ENCODE measurements at regions not wholly inside any gene's neighbourhood (a gene's known extent, or its start where the extent isn't known, plus 50 kb on each side); places are given as distances from the start of the nearest gene placed in this dataset.
"Not testable (repeated sequence)": the region's sequence is repeated elsewhere in the genome, so short reads cannot be mapped to it uniquely, and the experiment has no call there.

- peaks cover 5% of the 10 kb centered on the region for H3K9me3 Mint-ChIP-seq
- no peaks in the 10 kb centered on the region for H3K4me1 Mint-ChIP-seq
- no peak for DNase-seq (ENCODE audit: low spot score in 2 of 2)
- H3K36me3 Mint-ChIP-seq, result no peaks in the 10 kb centered on the region
- H3K27ac Mint-ChIP-seq, result no peak overlapping the region
- H3K4me3 Mint-ChIP-seq, result no peak overlapping the region
- ATAC-seq, result no peak
Observed at GRCh38 chr6:126976253-126976797, 142.1 kb upstream of the RSPO3 start.

- no peak overlapping the region for H3K27ac Mint-ChIP-seq
Observed at GRCh38 chr6:126983779-126984178, 134.7 kb upstream of the RSPO3 start.

GRCh38 chr6:126988125-126988524, 130.3 kb upstream of the RSPO3 start:
- DNase-seq (ENCODE audit: low spot score in 2 of 2); H3K27ac Mint-ChIP-seq; H3K4me1 Mint-ChIP-seq; H3K9me3 Mint-ChIP-seq; ATAC-seq; H3K4me3 Mint-ChIP-seq; H3K36me3 Mint-ChIP-seq: not testable (repeated sequence)

More at GRCh38 chr6:126983779-126984178, 134.7 kb upstream of the RSPO3 start:
- Mint-ChIP-seq H3K9me3 (peaks cover 2% of the 10 kb centered on the region), H3K4me1 (no peaks in the 10 kb centered on the region), H3K4me3 (no peak overlapping the region), H3K36me3 (no peaks in the 10 kb centered on the region)
- DNase-seq (ENCODE audit: low spot score in 2 of 2) (no peak), ATAC-seq (no peak)

GRCh38 chr6:127000631-127001030, 117.8 kb upstream of the RSPO3 start:
- Mint-ChIP-seq H3K36me3 (no peaks in the 10 kb centered on the region), H3K4me3 (no peak overlapping the region), H3K4me1 (no peaks in the 10 kb centered on the region), H3K27ac (no peak overlapping the region), H3K9me3 (peaks cover 4% of the 10 kb centered on the region)
- DNase-seq (ENCODE audit: low spot score in 2 of 2) (no peak), ATAC-seq (no peak)

GRCh38 chr6:127013865-127014264, 104.6 kb upstream of the RSPO3 start:
- Mint-ChIP-seq H3K4me3 (no peak overlapping the region), H3K4me1 (no peaks in the 10 kb centered on the region), H3K9me3 (peaks cover 4% of the 10 kb centered on the region), H3K36me3 (no peaks in the 10 kb centered on the region), H3K27ac (no peak overlapping the region)
- ATAC-seq (no peak), DNase-seq (ENCODE audit: low spot score in 2 of 2) (no peak)

GRCh38 chr6:127015858-127016257, 102.6 kb upstream of the RSPO3 start:
- Mint-ChIP-seq H3K9me3 (peaks cover 4% of the 10 kb centered on the region), H3K36me3 (no peaks in the 10 kb centered on the region), H3K4me3 (no peak overlapping the region), H3K27ac (no peak overlapping the region), H3K4me1 (no peaks in the 10 kb centered on the region)
- no peak for ATAC-seq
- DNase-seq (ENCODE audit: low spot score in 2 of 2), result no peak

GRCh38 chr6:127019828-127020227, 98.6 kb upstream of the RSPO3 start:
- Mint-ChIP-seq H3K4me1 (no peaks in the 10 kb centered on the region), H3K36me3 (no peaks in the 10 kb centered on the region), H3K9me3 (no peaks in the 10 kb centered on the region), H3K27ac (no peak overlapping the region), H3K4me3 (no peak overlapping the region)
- ATAC-seq (no peak), DNase-seq (ENCODE audit: low spot score in 2 of 2) (no peak)

GRCh38 chr6:127022302-127022701, 96.2 kb upstream of the RSPO3 start:
- DNase-seq (ENCODE audit: low spot score in 2 of 2), result no peak
- no peak for ATAC-seq
- Mint-ChIP-seq H3K4me3 (no peak overlapping the region), H3K4me1 (no peaks in the 10 kb centered on the region), H3K9me3 (no peaks in the 10 kb centered on the region), H3K36me3 (no peaks in the 10 kb centered on the region), H3K27ac (no peak overlapping the region)

GRCh38 chr6:127023001-127023778, 95.3 kb upstream of the RSPO3 start:
- no peak overlapping the region for H3K27ac Mint-ChIP-seq
- no peaks in the 10 kb centered on the region for H3K4me1 Mint-ChIP-seq
- ATAC-seq, result no peak
- H3K9me3 Mint-ChIP-seq, result no peaks in the 10 kb centered on the region
- H3K36me3 Mint-ChIP-seq, result no peaks in the 10 kb centered on the region
- no peak for DNase-seq (ENCODE audit: low spot score in 2 of 2)
- no peak overlapping the region for H3K4me3 Mint-ChIP-seq

GRCh38 chr6:127026247-127026646, 92.2 kb upstream of the RSPO3 start:
- H3K9me3 Mint-ChIP-seq, result no peaks in the 10 kb centered on the region
- no peaks in the 10 kb centered on the region for H3K36me3 Mint-ChIP-seq
- H3K4me1 Mint-ChIP-seq, result no peaks in the 10 kb centered on the region
- ATAC-seq (no peak), DNase-seq (ENCODE audit: low spot score in 2 of 2) (no peak)
- H3K27ac Mint-ChIP-seq, result no peak overlapping the region
- no peak overlapping the region for H3K4me3 Mint-ChIP-seq

GRCh38 chr6:127030111-127030510, 88.4 kb upstream of the RSPO3 start:
- Mint-ChIP-seq H3K9me3 (no peaks in the 10 kb centered on the region), H3K36me3 (no peaks in the 10 kb centered on the region), H3K4me1 (no peaks in the 10 kb centered on the region), H3K27ac (no peak overlapping the region), H3K4me3 (no peak overlapping the region)
- ATAC-seq (no peak), DNase-seq (ENCODE audit: low spot score in 2 of 2) (no peak)

- no peak for ATAC-seq
- Mint-ChIP-seq H3K9me3 (no peaks in the 10 kb centered on the region), H3K4me1 (no peaks in the 10 kb centered on the region), H3K36me3 (no peaks in the 10 kb centered on the region), H3K4me3 (no peak overlapping the region), H3K27ac (no peak overlapping the region)
- no peak for DNase-seq (ENCODE audit: low spot score in 2 of 2)
Observed at GRCh38 chr6:127030836-127031235, 87.6 kb upstream of the RSPO3 start.

- DNase-seq (ENCODE audit: low spot score in 2 of 2) (no peak), ATAC-seq (no peak)
- Mint-ChIP-seq H3K4me1 (no peaks in the 10 kb centered on the region), H3K27ac (no peak overlapping the region), H3K9me3 (no peaks in the 10 kb centered on the region), H3K4me3 (no peak overlapping the region), H3K36me3 (no peaks in the 10 kb centered on the region)
Observed at GRCh38 chr6:127031511-127031910, 87.0 kb upstream of the RSPO3 start.

GRCh38 chr6:127032971-127033370, 85.5 kb upstream of the RSPO3 start:
- H3K4me3 Mint-ChIP-seq, result no peak overlapping the region
- ATAC-seq, result no peak
- no peak for DNase-seq (ENCODE audit: low spot score in 2 of 2)
- no peaks in the 10 kb centered on the region for H3K9me3 Mint-ChIP-seq
- no peaks in the 10 kb centered on the region for H3K36me3 Mint-ChIP-seq
- no peaks in the 10 kb centered on the region for H3K4me1 Mint-ChIP-seq
- no peak overlapping the region for H3K27ac Mint-ChIP-seq

- DNase-seq (ENCODE audit: low spot score in 2 of 2) (no peak), ATAC-seq (no peak)
- Mint-ChIP-seq H3K4me1 (no peaks in the 10 kb centered on the region), H3K9me3 (peaks cover 4% of the 10 kb centered on the region), H3K36me3 (no peaks in the 10 kb centered on the region), H3K4me3 (no peak overlapping the region), H3K27ac (no peak overlapping the region)
Observed at GRCh38 chr6:127051571-127052260, 66.8 kb upstream of the RSPO3 start.
